ENCODE measurements at regions not wholly inside any gene's neighbourhood (a gene's known extent, or its start where the extent isn't known, plus 50 kb on each side); places are given as distances from the start of the nearest gene placed in this dataset.
A peak's percentile ranks its signal among the peaks of the same experiment; 100 is the strongest.

- intact Hi-C loops (cut with micrococcal nuclease) = no loop called here
- CTCF ChIA-PET (ENCODE audit: low intra/inter-chr PET ratio) = no interaction called here
- WGBS (ENCODE audit: insufficient coverage, low coverage, missing lambda C conversion rate) = 36% methylated on average over 7 of the region's 10 CpGs
- no peaks in the 10 kb centered on the region for H3K79me2 ChIP-seq (ENCODE audit: control insufficient read depth, insufficient read depth, low read length)
- H3K4me2 ChIP-seq (ENCODE audit: insufficient read depth, low read length) = no peak overlapping the region
- TF ChIP-seq MTA2 (IDR thresholded peaks at IDR 0.05; ENCODE audit: low read depth) (no peak), FOXA3 (CRISPR knock-in tag; conservative IDR thresholded peaks at IDR 0.05 in 1 of 2, IDR thresholded peaks at IDR 0.05 in 1 of 2) (no peak), ZNF507 (tag; conservative IDR thresholded peaks at IDR 0.05) (no peak), CAMTA2 (CRISPR knock-in tag; conservative IDR thresholded peaks at IDR 0.05) (no peak), ZNF282 (CRISPR knock-in tag; IDR thresholded peaks at IDR 0.05) (no peak)
- TF ChIP-seq, protein P1, sequence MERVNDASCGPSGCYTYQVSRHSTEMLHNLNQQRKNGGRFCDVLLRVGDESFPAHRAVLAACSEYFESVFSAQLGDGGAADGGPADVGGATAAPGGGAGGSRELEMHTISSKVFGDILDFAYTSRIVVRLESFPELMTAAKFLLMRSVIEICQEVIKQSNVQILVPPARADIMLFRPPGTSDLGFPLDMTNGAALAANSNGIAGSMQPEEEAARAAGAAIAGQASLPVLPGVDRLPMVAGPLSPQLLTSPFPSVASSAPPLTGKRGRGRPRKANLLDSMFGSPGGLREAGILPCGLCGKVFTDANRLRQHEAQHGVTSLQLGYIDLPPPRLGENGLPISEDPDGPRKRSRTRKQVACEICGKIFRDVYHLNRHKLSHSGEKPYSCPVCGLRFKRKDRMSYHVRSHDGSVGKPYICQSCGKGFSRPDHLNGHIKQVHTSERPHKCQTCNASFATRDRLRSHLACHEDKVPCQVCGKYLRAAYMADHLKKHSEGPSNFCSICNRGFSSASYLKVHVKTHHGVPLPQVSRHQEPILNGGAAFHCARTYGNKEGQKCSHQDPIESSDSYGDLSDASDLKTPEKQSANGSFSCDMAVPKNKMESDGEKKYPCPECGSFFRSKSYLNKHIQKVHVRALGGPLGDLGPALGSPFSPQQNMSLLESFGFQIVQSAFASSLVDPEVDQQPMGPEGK (CRISPR knock-in tag; IDR thresholded peaks at IDR 0.05; ENCODE audit: borderline replicate concordance) = no peak
- peaks cover 3% of the 10 kb centered on the region for H3K9me3 ChIP-seq (replicated peaks; ENCODE audit: control insufficient read depth, insufficient read depth, low read depth, low read length)
- H3K27me3 ChIP-seq (ENCODE audit: control insufficient read depth in 2 of 2, insufficient read depth in 2 of 2, low read length in 2 of 2) = no peaks in the 10 kb centered on the region
- H3K9me1 ChIP-seq (ENCODE audit: control insufficient read depth, insufficient read depth, low read length) = no peaks in the 10 kb centered on the region
- peaks cover 0 to 26% of the 10 kb centered on the region in 2 experiments for H3K4me1 ChIP-seq (replicated peaks in 1 of 2; ENCODE audit: control insufficient read depth in 2 of 2, insufficient read depth in 2 of 2, low read length in 2 of 2)
- POLR2A ChIA-PET = no interaction called here
- no peaks in the 10 kb centered on the region for H4K20me1 ChIP-seq (replicated peaks; ENCODE audit: control insufficient read depth, insufficient read depth, low read length)
- no peak overlapping the region for H3K9ac ChIP-seq (ENCODE audit: insufficient read depth in 1 of 2, low read depth in 2 of 2, low read length in 2 of 2)
- H3K4me3 ChIP-seq = no peak overlapping the region
- 0 out of 2 replicates have a peak overlapping the region, but pooled peaks have one; percentile 39 for H2AFZ ChIP-seq (ENCODE audit: low read depth, low read length)
- no peaks in the 10 kb centered on the region for H3K36me3 ChIP-seq (ENCODE audit: control insufficient read depth, insufficient read depth, low read length)
- ATAC-seq (no peak), DNase-seq (ENCODE audit: extremely low read depth in 1 of 4, low spot score in 3 of 4) (no peak), FAIRE-seq (no peak)
- no peak overlapping the region for H3K27ac ChIP-seq (ENCODE audit: extremely low read depth, low read depth, low read length)
- in situ Hi-C loops (cut with MboI) = no loop called here
- no TSS peak for BruUV-seq (replicated peaks)
Observed at GRCh38 chr20:22905658-22906057, 129.5 kb upstream of the SSTR4 start.

All from K562 (cell line).